ENCODE measurements at regions not wholly inside any gene's neighbourhood (a gene's known extent, or its start where the extent isn't known, plus 50 kb on each side); places are given as distances from the start of the nearest gene placed in this dataset.

GRCh38 chr6:139473731-139474130 lies 99.3 kb upstream of the CITED2 start:
- WGBS (ENCODE audit: low lambda C conversion rate, missing lambda C conversion rate) = 49% methylated on average over 2 of the region's 2 CpGs
- Histone ChIP-seq H4K20me1 (ENCODE audit: insufficient read depth, poor library complexity, severe bottlenecking) (no peaks in the 10 kb centered on the region), H3K79me2 (no peaks in the 10 kb centered on the region), H3K36me3 (replicated peaks; ENCODE audit: insufficient read depth, low read depth) (no peaks in the 10 kb centered on the region), H3K27ac (peak overlapping the region; percentile 48), H3K4me1 (ENCODE audit: insufficient read depth) (peaks cover 16% of the 10 kb centered on the region), H2AFZ (peak overlapping the region; percentile 15), H3K9me3 (ENCODE audit: low read depth) (no peaks in the 10 kb centered on the region), H3K4me3 (no peak overlapping the region), H3K9me2 (replicated peaks; ENCODE audit: insufficient read depth) (no peaks in the 10 kb centered on the region), H3K4me2 (peak overlapping the region; percentile 55), H3K27me3 (no peaks in the 10 kb centered on the region)
- no peak for TF ChIP-seq EZH2 (IDR thresholded peaks at IDR 0.05; ENCODE audit: borderline replicate concordance)
- DNase-seq (ENCODE audit: low spot score) = no peak

- Histone ChIP-seq H3K4me2 (peak overlapping the region; percentile 14), H3K4me3 (no peak overlapping the region), H3K4me1 (ENCODE audit: insufficient read depth) (peaks cover 16% of the 10 kb centered on the region), H3K9me2 (replicated peaks; ENCODE audit: insufficient read depth) (no peaks in the 10 kb centered on the region), H3K79me2 (no peaks in the 10 kb centered on the region), H3K36me3 (replicated peaks; ENCODE audit: insufficient read depth, low read depth) (no peaks in the 10 kb centered on the region), H3K27ac (peak overlapping the region; percentile 48), H2AFZ (no peak overlapping the region), H3K9me3 (ENCODE audit: low read depth) (no peaks in the 10 kb centered on the region), H4K20me1 (ENCODE audit: insufficient read depth, poor library complexity, severe bottlenecking) (no peaks in the 10 kb centered on the region), H3K27me3 (no peaks in the 10 kb centered on the region)
- DNase-seq (ENCODE audit: low spot score) = no peak
- 61% methylated on average over 14 of the region's 14 CpGs for WGBS (ENCODE audit: low lambda C conversion rate, missing lambda C conversion rate)
- TF ChIP-seq EZH2phosphoT487 (IDR thresholded peaks at IDR 0.05; ENCODE audit: low read depth, severe bottlenecking, unreplicated experiment) (no peak), CTCF (IDR thresholded peaks at IDR 0.05; ENCODE audit: poor library complexity) (no peak)
These were observed 98.8 kb upstream of the CITED2 start for GRCh38 chr6:139473231-139473701.

- no peak overlapping the region for H3K4me2 ChIP-seq
- H2AFZ ChIP-seq = no peak overlapping the region
- peaks cover 16% of the 10 kb centered on the region for H3K4me1 ChIP-seq (ENCODE audit: insufficient read depth)
- TF ChIP-seq EZH2 (IDR thresholded peaks at IDR 0.05; ENCODE audit: borderline replicate concordance) (no peak), EZH2phosphoT487 (IDR thresholded peaks at IDR 0.05; ENCODE audit: low read depth, severe bottlenecking, unreplicated experiment) (no peak), CTCF (IDR thresholded peaks at IDR 0.05; ENCODE audit: poor library complexity) (no peak)
- no peaks in the 10 kb centered on the region for H3K79me2 ChIP-seq
- no peaks in the 10 kb centered on the region for H3K36me3 ChIP-seq (replicated peaks; ENCODE audit: insufficient read depth, low read depth)
- no peaks in the 10 kb centered on the region for H3K9me3 ChIP-seq (ENCODE audit: low read depth)
- no peaks in the 10 kb centered on the region for H3K9me2 ChIP-seq (replicated peaks; ENCODE audit: insufficient read depth)
- no peaks in the 10 kb centered on the region for H3K27me3 ChIP-seq
- 93% methylated on average over 12 of the region's 12 CpGs for WGBS (ENCODE audit: low lambda C conversion rate, missing lambda C conversion rate)
- H3K27ac ChIP-seq = peak overlapping the region; percentile 48
- no peak overlapping the region for H3K4me3 ChIP-seq
- DNase-seq (ENCODE audit: low spot score) = no peak
- H4K20me1 ChIP-seq (ENCODE audit: insufficient read depth, poor library complexity, severe bottlenecking) = no peaks in the 10 kb centered on the region
These were observed 98.0 kb upstream of the CITED2 start for GRCh38 chr6:139472351-139473015.

GRCh38 chr6:139470997-139471396 lies 96.5 kb upstream of the CITED2 start:
- no peaks in the 10 kb centered on the region for H3K79me2 ChIP-seq
- H3K27me3 ChIP-seq = no peaks in the 10 kb centered on the region
- DNase-seq (ENCODE audit: low spot score) = no peak
- H3K27ac ChIP-seq = no peak overlapping the region
- H3K9me2 ChIP-seq (replicated peaks; ENCODE audit: insufficient read depth) = no peaks in the 10 kb centered on the region
- H3K36me3 ChIP-seq (replicated peaks; ENCODE audit: insufficient read depth, low read depth) = no peaks in the 10 kb centered on the region
- no peak overlapping the region for H2AFZ ChIP-seq
- H4K20me1 ChIP-seq (ENCODE audit: insufficient read depth, poor library complexity, severe bottlenecking) = no peaks in the 10 kb centered on the region
- no peak for TF ChIP-seq CTCF (IDR thresholded peaks at IDR 0.05; ENCODE audit: poor library complexity)
- TF ChIP-seq EZH2 (IDR thresholded peaks at IDR 0.05; ENCODE audit: borderline replicate concordance) = no peak
- peaks cover 16% of the 10 kb centered on the region for H3K4me1 ChIP-seq (ENCODE audit: insufficient read depth)
- WGBS (ENCODE audit: low lambda C conversion rate, missing lambda C conversion rate) = 97% methylated on average over 8 of the region's 8 CpGs
- H3K4me3 ChIP-seq = no peak overlapping the region
- no peak overlapping the region for H3K4me2 ChIP-seq
- no peaks in the 10 kb centered on the region for H3K9me3 ChIP-seq (ENCODE audit: low read depth)

Data from hepatocyte (in vitro differentiated cells).